GM12892 (cell line): ENCODE measurements at regions not wholly inside any gene's neighbourhood (a gene's known extent, or its start where the extent isn't known, plus 50 kb on each side); places are given as distances from the start of the nearest gene placed in this dataset.
"Not testable (repeated sequence)": the region's sequence is repeated elsewhere in the genome, so short reads cannot be mapped to it uniquely, and the experiment has no call there.

Experiments
- DNase-seq: peaks from one replicate; pipeline ENCODE4 v3.0.0; 2011; ENCODE audit not compliant: insufficient read length
- FAIRE-seq: peaks from 2 replicates; lab custom pipeline; 2011; peaks lifted over from hg19 to GRCh38; lab: Jason Lieb, UNC
- POLR2A ChIP-seq: IDR thresholded peaks from 2 replicates; pipeline ENCODE4 v1.6.1; 2011; ENCODE audit warnings: low read depth, low read length, control low read depth
- POLR2AphosphoS5 ChIP-seq: IDR thresholded peaks from 2 replicates; pipeline ENCODE4 v1.6.1; 2011; ENCODE audit warnings: low read depth, low read length, control low read depth
- TAF1 ChIP-seq: IDR thresholded peaks from 2 replicates; pipeline ENCODE4 v1.6.1; 2011; ENCODE audit warnings: low read depth, mild to moderate bottlenecking, control low read depth, low read length, borderline replicate concordance

GRCh38 chr12:60501124-60501729, 905.4 kb downstream of the SLC16A7 start:
- TF ChIP-seq POLR2AphosphoS5, result no peak
- no peak for TF ChIP-seq POLR2A
- no peak for TF ChIP-seq TAF1
- DNase-seq, result no peak
- no peak for FAIRE-seq

- no peak for DNase-seq
- TF ChIP-seq POLR2AphosphoS5, result no peak
- TF ChIP-seq POLR2A, result no peak
- no peak for TF ChIP-seq TAF1
Observed at GRCh38 chr12:60522684-60523400, 927.0 kb downstream of the SLC16A7 start.

GRCh38 chr12:60529261-60529660, 933.4 kb downstream of the SLC16A7 start:
- no peak for TF ChIP-seq POLR2A
- no peak for TF ChIP-seq POLR2AphosphoS5
- no peak for TF ChIP-seq TAF1
- FAIRE-seq (no peak), DNase-seq (no peak)

More at GRCh38 chr12:60522684-60523400, 927.0 kb downstream of the SLC16A7 start:
- FAIRE-seq, result no peak

GRCh38 chr12:60529723-60530122, 933.9 kb downstream of the SLC16A7 start:
- FAIRE-seq (no peak), DNase-seq (no peak)
- TF ChIP-seq POLR2A (no peak), TAF1 (no peak), POLR2AphosphoS5 (no peak)

GRCh38 chr12:60535363-60535762, 939.5 kb downstream of the SLC16A7 start:
- DNase-seq, result no peak
- FAIRE-seq, result no peak
- TF ChIP-seq TAF1 (no peak), POLR2AphosphoS5 (no peak), POLR2A (no peak)

- TF ChIP-seq POLR2AphosphoS5, result no peak
- no peak for TF ChIP-seq POLR2A
- no peak for TF ChIP-seq TAF1
- no peak for FAIRE-seq
- DNase-seq, result no peak
Observed at GRCh38 chr12:60539592-60539991, 943.8 kb downstream of the SLC16A7 start.

- no peak for FAIRE-seq
- TF ChIP-seq TAF1, result no peak
- no peak for DNase-seq
Observed at GRCh38 chr12:60568914-60569313, 973.1 kb downstream of the SLC16A7 start.

- TF ChIP-seq POLR2A (no peak), POLR2AphosphoS5 (no peak), TAF1 (no peak)
- DNase-seq (no peak), FAIRE-seq (no peak)
Observed at GRCh38 chr12:60577607-60578006, 981.8 kb downstream of the SLC16A7 start.

- FAIRE-seq, DNase-seq: not testable (repeated sequence)
Observed at GRCh38 chr12:60587664-60588063, 991.8 kb downstream of the SLC16A7 start.

- DNase-seq, result no peak
- FAIRE-seq, result no peak
- no peak for TF ChIP-seq POLR2A
- TF ChIP-seq TAF1, result no peak
Observed at GRCh38 chr12:60594035-60594711, 998.3 kb downstream of the SLC16A7 start.

GRCh38 chr12:60602601-60603000, 1006.8 kb downstream of the SLC16A7 start:
- FAIRE-seq (no peak), DNase-seq (no peak)
- TF ChIP-seq POLR2A (no peak), TAF1 (no peak), POLR2AphosphoS5 (no peak)

- not testable (repeated sequence) for DNase-seq, FAIRE-seq
Observed at GRCh38 chr12:60603475-60603874, 1007.6 kb downstream of the SLC16A7 start.

- DNase-seq (no peak), FAIRE-seq (no peak)
Observed at GRCh38 chr12:60616400-60616799, 1020.6 kb downstream of the SLC16A7 start.

More at GRCh38 chr12:60616400-60616799, 1020.6 kb downstream of the SLC16A7 start:
- TF ChIP-seq POLR2A (no peak), POLR2AphosphoS5 (no peak), TAF1 (no peak)
